SJCRH30 (cell line): ENCODE measurements at regions not wholly inside any gene's neighbourhood (a gene's known extent, or its start where the extent isn't known, plus 50 kb on each side); places are given as distances from the start of the nearest gene placed in this dataset.

Source experiments
- DNase-seq, 2 experiments: peaks; one replicate each; pipeline ENCODE4 v3.0.0-alpha.2; 2015 to 2020
- H3K27ac ChIP-seq: fragments of 250-450 bp; sonication (Bioruptor Pico); 2 replicates; pipeline ENCODE4 v1.5.1; 2020; ENCODE audit warnings: mild to moderate bottlenecking, moderate library complexity
- H3K27me3 ChIP-seq: fragments of 250-450 bp; sonication (Bioruptor Pico); 2 replicates; pipeline ENCODE4 v1.5.1; 2020; ENCODE audit warnings: mild to moderate bottlenecking, moderate library complexity
- H3K36me3 ChIP-seq: fragments of 250-450 bp; sonication (Bioruptor Pico); 2 replicates; pipeline ENCODE4 v1.5.1; 2020; ENCODE audit warnings: mild to moderate bottlenecking, moderate library complexity
- H3K4me1 ChIP-seq: fragments of 250-450 bp; sonication (Bioruptor Pico); 2 replicates; pipeline ENCODE4 v1.5.1; 2020; ENCODE audit warnings: mild to moderate bottlenecking, moderate library complexity
- H3K4me3 ChIP-seq: fragments of 250-450 bp; sonication (Bioruptor Pico); 2 replicates; pipeline ENCODE4 v1.5.1; 2020; ENCODE audit warnings: mild to moderate bottlenecking, moderate library complexity
- H3K9me3 ChIP-seq: fragments of 250-450 bp; sonication (Bioruptor Pico); replicated peaks from 2 replicates; pipeline ENCODE4 v1.5.1; 2020; ENCODE audit warnings: mild to moderate bottlenecking, moderate library complexity

DNA sequence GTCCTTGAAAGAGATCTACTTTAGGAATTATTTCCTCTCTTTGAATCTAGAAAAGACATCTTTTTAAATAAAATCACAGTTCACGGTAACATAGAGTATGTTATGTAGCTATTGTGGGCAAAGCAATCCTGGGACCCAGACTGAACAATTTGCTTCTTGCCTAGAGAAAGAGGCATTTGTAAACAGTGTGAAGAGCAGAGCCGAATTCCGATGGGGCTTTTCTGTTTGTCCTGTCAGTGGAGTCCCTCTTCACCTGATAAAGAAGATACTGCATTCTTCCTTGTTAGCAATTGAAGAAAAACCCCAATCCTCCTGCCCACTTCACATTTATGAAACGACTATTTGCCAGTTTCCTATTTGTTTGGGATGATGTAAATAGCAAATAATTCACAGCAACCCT lies 462.9 kb downstream of the WDR72 start:
- Histone ChIP-seq H3K36me3 (no peaks in the 10 kb centered on the region), H3K9me3 (no peaks in the 10 kb centered on the region), H3K27me3 (no peaks in the 10 kb centered on the region), H3K4me3 (no peak overlapping the region), H3K27ac (no peak overlapping the region), H3K4me1 (no peaks in the 10 kb centered on the region)
- DNase-seq: no peak

DNA sequence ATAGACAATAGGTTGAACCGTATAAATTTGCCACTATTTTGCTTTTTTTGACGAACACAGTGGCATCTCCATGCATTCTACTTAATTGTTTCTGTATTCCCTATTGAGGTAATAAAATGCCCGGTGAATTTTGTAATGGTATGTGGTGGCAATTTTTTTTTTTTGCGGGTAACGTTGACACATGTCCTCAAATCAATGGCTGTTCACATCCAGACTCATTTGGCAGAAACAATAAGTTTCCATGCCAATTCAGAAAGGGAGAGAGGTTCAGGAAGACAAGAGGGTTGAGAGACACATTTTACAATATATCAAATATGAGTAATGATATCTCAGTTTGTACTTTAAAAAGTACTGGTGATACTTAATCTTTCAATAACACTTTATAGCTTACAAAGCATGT lies 463.9 kb downstream of the WDR72 start:
- Histone ChIP-seq H3K9me3 (no peaks in the 10 kb centered on the region), H3K27ac (no peak overlapping the region), H3K36me3 (no peaks in the 10 kb centered on the region), H3K4me1 (no peaks in the 10 kb centered on the region), H3K4me3 (no peak overlapping the region), H3K27me3 (no peaks in the 10 kb centered on the region)
- DNase-seq: no peak

- H3K27ac ChIP-seq: no peak overlapping the region
Observed at GRCh38 chr15:53288542-53288941, 470.9 kb downstream of the WDR72 start.

GRCh38 chr15:53274630-53275029 lies 484.5 kb upstream of the ONECUT1 start:
- DNase-seq: no peak
- Histone ChIP-seq H3K27me3 (no peaks in the 10 kb centered on the region), H3K36me3 (no peaks in the 10 kb centered on the region), H3K27ac (no peak overlapping the region), H3K9me3 (no peaks in the 10 kb centered on the region), H3K4me3 (no peak overlapping the region), H3K4me1 (no peaks in the 10 kb centered on the region)

More at GRCh38 chr15:53288542-53288941, 470.9 kb downstream of the WDR72 start:
- Histone ChIP-seq H3K36me3 (no peaks in the 10 kb centered on the region), H3K4me1 (no peaks in the 10 kb centered on the region), H3K9me3 (no peaks in the 10 kb centered on the region), H3K27me3 (no peaks in the 10 kb centered on the region), H3K4me3 (no peak overlapping the region)
- no peak for DNase-seq

- no peaks in the 10 kb centered on the region for H3K4me1 ChIP-seq
- H3K27ac ChIP-seq: no peak overlapping the region
- no peaks in the 10 kb centered on the region for H3K9me3 ChIP-seq
- no peak overlapping the region for H3K4me3 ChIP-seq
- DNase-seq: no peak
- no peaks in the 10 kb centered on the region for H3K36me3 ChIP-seq
- H3K27me3 ChIP-seq: no peaks in the 10 kb centered on the region
Observed at GRCh38 chr15:53272116-53272515, 482.0 kb upstream of the ONECUT1 start.

DNA sequence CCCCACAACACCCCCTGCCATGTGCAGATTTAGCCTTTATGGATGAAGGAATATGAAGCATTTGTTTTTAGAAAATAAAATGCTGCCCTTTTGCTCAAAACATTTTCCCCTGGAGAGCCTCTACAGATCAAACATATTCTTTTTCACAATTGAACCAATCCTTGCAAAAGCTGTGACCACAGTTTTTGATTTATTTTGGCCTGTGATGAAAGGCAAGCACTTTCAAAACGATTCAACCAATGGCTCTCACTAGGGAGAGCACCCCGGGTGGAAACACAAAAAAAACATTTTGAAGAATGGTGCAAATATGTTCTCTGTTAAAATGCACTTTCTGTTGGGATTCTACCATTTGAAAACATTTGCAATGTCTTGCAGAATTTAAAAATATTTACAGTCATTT lies 476.0 kb upstream of the ONECUT1 start:
- no peaks in the 10 kb centered on the region for H3K4me1 ChIP-seq
- H3K4me3 ChIP-seq: no peak overlapping the region
- H3K9me3 ChIP-seq: no peaks in the 10 kb centered on the region
- H3K27me3 ChIP-seq: no peaks in the 10 kb centered on the region
- H3K27ac ChIP-seq: no peak overlapping the region
- no peaks in the 10 kb centered on the region for H3K36me3 ChIP-seq
- no peak for DNase-seq

DNA sequence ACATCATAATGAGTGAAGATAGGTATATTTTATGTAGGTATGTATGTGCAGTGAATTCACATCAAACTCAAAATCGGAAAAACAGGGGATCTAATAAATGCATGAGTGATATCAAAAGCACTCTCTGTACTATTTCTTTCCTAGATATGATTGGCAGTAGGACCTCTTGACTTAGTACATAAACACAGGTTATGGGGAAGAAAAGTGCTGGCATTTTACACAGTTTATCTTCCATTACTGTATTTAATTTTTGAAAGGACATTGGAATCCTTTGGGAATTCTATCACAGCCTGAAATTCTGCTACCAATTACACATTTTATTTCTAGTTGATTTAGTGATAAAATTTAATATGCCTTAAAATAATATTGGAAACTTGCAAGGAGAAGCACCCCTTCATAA lies 470.5 kb upstream of the ONECUT1 start:
- no peak for DNase-seq
- Histone ChIP-seq H3K4me3 (no peak overlapping the region), H3K4me1 (no peaks in the 10 kb centered on the region), H3K27ac (no peak overlapping the region), H3K27me3 (no peaks in the 10 kb centered on the region; the same call in 1 of the 2 replicates), H3K9me3 (no peaks in the 10 kb centered on the region), H3K36me3 (no peaks in the 10 kb centered on the region)

GRCh38 chr15:53256457-53256856 lies 466.3 kb upstream of the ONECUT1 start:
- H3K9me3 ChIP-seq: no peaks in the 10 kb centered on the region
- no peaks in the 10 kb centered on the region for H3K4me1 ChIP-seq
- DNase-seq: no peak
- no peak overlapping the region for H3K27ac ChIP-seq
- H3K36me3 ChIP-seq: no peaks in the 10 kb centered on the region
- H3K4me3 ChIP-seq: no peak overlapping the region
- H3K27me3 ChIP-seq: no peaks in the 10 kb centered on the region; the same call in 1 of the 2 replicates

- no peaks in the 10 kb centered on the region for H3K36me3 ChIP-seq
- no peaks in the 10 kb centered on the region for H3K4me1 ChIP-seq
- DNase-seq: no peak
- H3K27me3 ChIP-seq: no peaks in the 10 kb centered on the region; the same call in 1 of the 2 replicates
- H3K9me3 ChIP-seq: no peaks in the 10 kb centered on the region
- no peak overlapping the region for H3K4me3 ChIP-seq
- no peak overlapping the region for H3K27ac ChIP-seq
Observed at GRCh38 chr15:53256043-53256442, 465.9 kb upstream of the ONECUT1 start.

- no peak for DNase-seq
- H3K9me3 ChIP-seq: no peaks in the 10 kb centered on the region
- no peaks in the 10 kb centered on the region for H3K36me3 ChIP-seq
- H3K4me1 ChIP-seq: no peaks in the 10 kb centered on the region
- H3K27me3 ChIP-seq: no peaks in the 10 kb centered on the region; the same call in 1 of the 2 replicates
- no peak overlapping the region for H3K27ac ChIP-seq
- H3K4me3 ChIP-seq: no peak overlapping the region
Observed at GRCh38 chr15:53251996-53252395, 461.9 kb upstream of the ONECUT1 start.

GRCh38 chr15:53251523-53251922 lies 461.4 kb upstream of the ONECUT1 start:
- no peaks in the 10 kb centered on the region for H3K9me3 ChIP-seq
- H3K27me3 ChIP-seq: no peaks in the 10 kb centered on the region
- H3K4me1 ChIP-seq: no peaks in the 10 kb centered on the region
- H3K4me3 ChIP-seq: no peak overlapping the region
- H3K27ac ChIP-seq: no peak overlapping the region
- H3K36me3 ChIP-seq: no peaks in the 10 kb centered on the region
- no peak for DNase-seq

GRCh38 chr15:53247041-53247708 lies 457.0 kb upstream of the ONECUT1 start:
- Histone ChIP-seq H3K36me3 (no peaks in the 10 kb centered on the region), H3K4me3 (no peak overlapping the region), H3K27ac (no peak overlapping the region), H3K27me3 (no peaks in the 10 kb centered on the region), H3K9me3 (no peaks in the 10 kb centered on the region), H3K4me1 (no peaks in the 10 kb centered on the region)
- DNase-seq: no peak

GRCh38 chr15:53246404-53246803 lies 456.3 kb upstream of the ONECUT1 start:
- no peak for DNase-seq
- Histone ChIP-seq H3K27me3 (no peaks in the 10 kb centered on the region), H3K4me1 (no peaks in the 10 kb centered on the region), H3K9me3 (no peaks in the 10 kb centered on the region), H3K4me3 (no peak overlapping the region), H3K27ac (no peak overlapping the region), H3K36me3 (no peaks in the 10 kb centered on the region)

GRCh38 chr15:53233801-53234200 lies 443.7 kb upstream of the ONECUT1 start:
- Histone ChIP-seq H3K27ac (no peak overlapping the region), H3K4me3 (no peak overlapping the region), H3K4me1 (no peaks in the 10 kb centered on the region), H3K9me3 (no peaks in the 10 kb centered on the region), H3K36me3 (no peaks in the 10 kb centered on the region), H3K27me3 (no peaks in the 10 kb centered on the region)
- no peak for DNase-seq

GRCh38 chr15:53230473-53230872 lies 440.3 kb upstream of the ONECUT1 start:
- no peak overlapping the region for H3K4me3 ChIP-seq
- H3K36me3 ChIP-seq: no peaks in the 10 kb centered on the region
- no peaks in the 10 kb centered on the region for H3K4me1 ChIP-seq
- no peaks in the 10 kb centered on the region for H3K9me3 ChIP-seq
- no peaks in the 10 kb centered on the region for H3K27me3 ChIP-seq
- DNase-seq: no peak
- H3K27ac ChIP-seq: no peak overlapping the region

GRCh38 chr15:53226559-53226958 lies 436.4 kb upstream of the ONECUT1 start:
- no peak for DNase-seq
- H3K4me1 ChIP-seq: no peaks in the 10 kb centered on the region
- no peak overlapping the region for H3K4me3 ChIP-seq
- H3K27me3 ChIP-seq: no peaks in the 10 kb centered on the region
- H3K9me3 ChIP-seq: no peaks in the 10 kb centered on the region
- H3K27ac ChIP-seq: no peak overlapping the region
- H3K36me3 ChIP-seq: no peaks in the 10 kb centered on the region
